Keratinocyte (primary cell): ENCODE measurements at regions not wholly inside any gene's neighbourhood (a gene's known extent, or its start where the extent isn't known, plus 50 kb on each side); places are given as distances from the start of the nearest gene placed in this dataset.

Experiments
- CTCF ChIP-seq, 3 experiments: IDR thresholded peaks in 1 of 3; conservative IDR thresholded peaks in 1 of 3; optimal IDR thresholded peaks in 1 of 3; 2 replicates in 2 of 3; 3 replicates in 1 of 3; pipeline versions ENCODE3 to v1.5.1; 2011; ENCODE audit warnings: low read length in 3 of 3, mild to moderate bottlenecking in 3 of 3, moderate library complexity in 2 of 3, control low read depth in 1 of 3, inconsistent platforms in 1 of 3; ENCODE audit not compliant: insufficient read depth in 2 of 3; ENCODE audit errors: extremely low read depth in 1 of 3
- EZH2 ChIP-seq: IDR thresholded peaks from one replicate; pipeline ENCODE4 v1.6.1; 2012; ENCODE audit warnings: inconsistent platforms, mild to moderate bottlenecking, low read length, moderate library complexity

GRCh38 chr6:23016696-23017095, 447.3 kb downstream of the HDGFL1 start:
- TF ChIP-seq CTCF (optimal IDR thresholded peaks at IDR 0.05 in 1 of 3, IDR thresholded peaks at IDR 0.05 in 1 of 3, conservative IDR thresholded peaks at IDR 0.05 in 1 of 3; ENCODE audit: extremely low read depth in 1 of 3, insufficient read depth in 2 of 3, low read length in 3 of 3) (no peak), EZH2 (no peak)
